Ovary (tissue), 7 donors: ENCODE measurements at regions not wholly inside any gene's neighbourhood (a gene's known extent, or its start where the extent isn't known, plus 50 kb on each side); places are given as distances from the start of the nearest gene placed in this dataset.
"Not testable (repeated sequence)": the region's sequence is repeated elsewhere in the genome, so short reads cannot be mapped to it uniquely, and the experiment has no call there.

Experiments
- DNase-seq, 5 donors: peaks; one replicate each; pipeline ENCODE4 v3.0.0-alpha.2; 2019 to 2020
- H3K27ac ChIP-seq, 2 donors: fragments of 200-600 bp; one replicate each; pipeline versions ENCODE4 v1.5.1 to v1.8.0; 2019 to 2022
- H3K27me3 ChIP-seq: fragments of 200-600 bp; one replicate; pipeline ENCODE4 v1.8.0; 2022
- H3K36me3 ChIP-seq: fragments of 200-600 bp; sonication (generic); one replicate; pipeline ENCODE4 v1.5.1; 2019
- H3K4me1 ChIP-seq: one replicate; pipeline ENCODE4 v1.8.1; 2013; ENCODE audit warnings: mild to moderate bottlenecking, moderate library complexity; ENCODE audit not compliant: insufficient read depth
- H3K4me3 ChIP-seq: fragments of 200-600 bp; sonication (generic); one replicate; pipeline ENCODE4 v1.5.1; 2017
- H3K9me3 ChIP-seq, 2 donors: fragments of 200-600 bp in 1 of 2; sonication (generic) in 1 of 2; one replicate each; pipeline versions ENCODE4 v1.5.1 to v1.8.1; 2013 to 2019; ENCODE audit warnings: mild to moderate bottlenecking in 1 of 2, moderate library complexity in 1 of 2
- EP300 ChIP-seq: sonication (generic); formaldehyde crosslinking; IDR thresholded peaks from one replicate; pipeline ENCODE4 v1.6.1; 2017; ENCODE audit warnings: antibody characterized with exemption
- POLR2A ChIP-seq: fragments of 450-650 bp; IDR thresholded peaks from one replicate; pipeline ENCODE4 v1.6.1; 2017; ENCODE audit warnings: antibody characterized with exemption, mild to moderate bottlenecking, moderate library complexity
- WGBS, 3 donors: extraction: QIAGEN DNeasy Blood & Tissue Kit in 1 of 3; methylation state at CpG; one replicate each; pipeline versions ENCODE4 v1.1.5 to v1.1.7; 2013 to 2017; 5-methylcytosine and 5-hydroxymethylcytosine counted together
- intact Hi-C, 4 donors: fragments of 100-400 bp; cut with DNase I; formaldehyde crosslinking; loops; one replicate each; pipeline versions ENCODE4 v1.11.0 to v1.15.1; 2022 to 2023
- TF ChIP-seq, protein P1 (sequence below), 3 donors: fragments of 450-650 bp in 2 of 3; fragments of 200-600 bp in 1 of 3; IDR thresholded peaks; one replicate each; pipeline versions ENCODE4 v1.5.1 to v1.8.0; 2016 to 2022; ENCODE audit warnings: antibody characterized with exemption in 3 of 3, mild to moderate bottlenecking in 1 of 3
- donor health status: DM: no; HTN: no; CAD: no; lungs with moderate emphysema.
- donor health status: DM: no; HTN: no; CAD: no.
- donor health status: Bipolar disorder and iron deficiency.
- donor health status: DM: no; HTN: no; CAD: no.
- donor health status: DM: yes; HTN: yes; CAD: no.

DNA sequence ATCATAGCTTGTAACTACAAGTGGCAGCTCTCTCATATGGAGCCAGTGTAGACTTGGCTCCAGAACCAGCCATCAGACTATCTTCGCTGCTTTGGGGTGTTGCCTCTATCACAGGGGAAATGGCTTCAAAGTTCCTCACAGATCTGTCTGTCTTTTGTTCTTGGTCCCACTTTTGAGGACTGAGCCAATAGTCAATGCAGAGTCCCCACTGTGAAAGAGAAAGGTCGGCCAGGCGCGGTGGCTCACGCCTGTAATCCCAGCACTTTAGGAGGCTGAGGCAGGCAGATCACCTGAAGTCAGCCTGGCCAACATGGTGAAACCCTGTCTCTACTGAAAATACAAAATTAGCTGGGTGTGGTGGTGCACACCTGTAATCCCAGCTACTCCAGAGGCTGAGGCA, 86.9 kb upstream of the FZD7 start:
- H3K36me3 ChIP-seq, H3K27ac ChIP-seq, intact Hi-C loops, H3K4me1 ChIP-seq, H3K4me3 ChIP-seq, DNase-seq, H3K9me3 ChIP-seq, H3K27me3 ChIP-seq: not testable (repeated sequence)
- 94 to 97% (median 95%) methylated on average over 5 of the region's 5 CpGs for WGBS, 3 donors

DNA sequence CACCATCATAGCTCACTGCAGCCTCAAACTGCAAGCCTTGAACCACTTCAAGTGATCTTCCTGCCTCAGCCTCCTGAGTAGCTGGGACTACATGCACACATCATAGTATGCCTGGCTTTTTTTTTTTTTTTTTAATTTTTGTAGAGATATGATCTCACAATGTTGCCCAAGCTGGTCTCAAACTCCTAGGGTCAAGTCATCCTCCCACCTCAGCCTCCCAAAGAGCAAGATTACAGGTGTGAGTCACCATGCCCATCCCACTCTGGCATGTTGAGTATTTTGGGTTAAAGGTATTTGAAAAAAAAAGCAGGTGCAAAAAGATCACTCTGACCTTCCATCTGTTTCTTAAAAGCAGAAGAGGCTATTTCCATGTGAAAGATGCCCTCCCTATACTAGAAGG, 86.4 kb upstream of the FZD7 start:
- DNase-seq = no peak
- Histone ChIP-seq H3K27ac (no peak overlapping the region), H3K4me3 (no peak overlapping the region), H3K36me3 (no peaks in the 10 kb centered on the region), H3K9me3 (no peaks in the 10 kb centered on the region), H3K27me3 (no peaks in the 10 kb centered on the region), H3K4me1 (no peaks in the 10 kb centered on the region)
- TF ChIP-seq, protein P1, sequence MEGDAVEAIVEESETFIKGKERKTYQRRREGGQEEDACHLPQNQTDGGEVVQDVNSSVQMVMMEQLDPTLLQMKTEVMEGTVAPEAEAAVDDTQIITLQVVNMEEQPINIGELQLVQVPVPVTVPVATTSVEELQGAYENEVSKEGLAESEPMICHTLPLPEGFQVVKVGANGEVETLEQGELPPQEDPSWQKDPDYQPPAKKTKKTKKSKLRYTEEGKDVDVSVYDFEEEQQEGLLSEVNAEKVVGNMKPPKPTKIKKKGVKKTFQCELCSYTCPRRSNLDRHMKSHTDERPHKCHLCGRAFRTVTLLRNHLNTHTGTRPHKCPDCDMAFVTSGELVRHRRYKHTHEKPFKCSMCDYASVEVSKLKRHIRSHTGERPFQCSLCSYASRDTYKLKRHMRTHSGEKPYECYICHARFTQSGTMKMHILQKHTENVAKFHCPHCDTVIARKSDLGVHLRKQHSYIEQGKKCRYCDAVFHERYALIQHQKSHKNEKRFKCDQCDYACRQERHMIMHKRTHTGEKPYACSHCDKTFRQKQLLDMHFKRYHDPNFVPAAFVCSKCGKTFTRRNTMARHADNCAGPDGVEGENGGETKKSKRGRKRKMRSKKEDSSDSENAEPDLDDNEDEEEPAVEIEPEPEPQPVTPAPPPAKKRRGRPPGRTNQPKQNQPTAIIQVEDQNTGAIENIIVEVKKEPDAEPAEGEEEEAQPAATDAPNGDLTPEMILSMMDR (IDR thresholded peaks at IDR 0.05) = no peak
- TF ChIP-seq POLR2A (no peak), EP300 (no peak)
- intact Hi-C loops = no loop called here

DNA sequence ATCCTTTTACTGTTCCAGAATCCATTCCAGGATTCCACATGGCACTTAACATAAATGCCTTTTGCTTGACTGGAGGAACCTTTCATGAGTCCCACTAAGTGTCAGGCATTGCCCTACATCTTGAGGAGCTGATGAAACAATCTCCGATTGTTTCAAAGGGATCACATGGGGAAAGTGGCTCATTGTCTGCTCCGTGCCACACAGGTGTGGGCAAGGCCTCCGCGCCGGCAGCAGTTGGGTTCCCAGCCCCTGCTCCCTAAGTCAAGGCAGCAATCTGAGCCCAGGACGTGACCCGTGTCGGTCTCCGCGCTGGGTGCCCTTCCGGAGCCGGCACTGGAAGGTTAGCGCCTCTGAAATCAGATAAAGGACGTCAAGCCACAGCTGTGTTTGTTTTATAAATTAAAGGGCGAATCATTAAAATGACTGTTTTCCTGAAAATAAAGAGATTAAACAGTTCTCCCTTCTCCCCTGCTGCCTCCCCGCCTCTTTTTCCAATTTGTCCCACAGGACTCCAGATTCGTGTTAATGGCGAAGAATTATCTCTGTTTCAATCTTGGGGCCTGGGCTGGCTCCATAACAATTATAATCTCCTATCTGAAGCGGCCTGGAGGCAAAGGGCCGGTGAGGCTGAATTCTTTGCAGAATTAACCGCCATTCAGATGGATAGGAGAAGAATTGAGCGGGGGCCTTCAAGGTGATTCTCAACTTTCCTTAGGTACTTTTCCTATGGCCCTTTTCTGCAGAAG, 84.3 kb upstream of the FZD7 start:
- H3K4me3 ChIP-seq = no peak overlapping the region
- no peaks in the 10 kb centered on the region for H3K4me1 ChIP-seq
- H3K27ac ChIP-seq = no peak overlapping the region
- WGBS, 3 donors = 75 to 87% (median 81%) methylated on average over 22 of the region's 22 CpGs
- intact Hi-C loops = no loop called here
- no peak for DNase-seq
- no peaks in the 10 kb centered on the region for H3K27me3 ChIP-seq
- TF ChIP-seq, protein P1 (IDR thresholded peaks at IDR 0.05) = no peak
- TF ChIP-seq POLR2A (no peak), EP300 (no peak)
- H3K36me3 ChIP-seq = no peaks in the 10 kb centered on the region
- H3K9me3 ChIP-seq = no peaks in the 10 kb centered on the region

DNA sequence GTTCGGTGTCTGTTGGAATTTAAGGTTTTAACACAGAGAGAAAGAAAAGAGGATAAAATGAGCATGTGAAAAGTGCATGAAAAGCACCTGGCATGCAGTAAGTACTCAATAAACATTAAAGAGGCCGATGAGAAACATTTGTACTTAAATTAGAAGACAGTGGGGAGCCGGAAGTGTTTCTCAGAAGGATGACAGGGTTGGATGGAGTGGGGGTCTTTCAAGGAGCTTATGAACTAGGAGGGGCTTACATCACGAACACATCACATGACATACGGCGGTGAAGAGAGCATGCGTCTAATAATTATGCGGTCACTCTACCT, 83.8 kb upstream of the FZD7 start:
- no peak for DNase-seq
- Histone ChIP-seq H3K4me1 (no peaks in the 10 kb centered on the region), H3K27ac (no peak overlapping the region), H3K36me3 (no peaks in the 10 kb centered on the region), H3K9me3 (no peaks in the 10 kb centered on the region), H3K4me3 (no peak overlapping the region), H3K27me3 (no peaks in the 10 kb centered on the region)
- WGBS, 3 donors = 89 to 93% (median 91%) methylated on average over 8 of the region's 8 CpGs
- intact Hi-C loops = no loop called here
- TF ChIP-seq, protein P1 (IDR thresholded peaks at IDR 0.05) = no peak
- TF ChIP-seq POLR2A (no peak), EP300 (no peak)

DNA sequence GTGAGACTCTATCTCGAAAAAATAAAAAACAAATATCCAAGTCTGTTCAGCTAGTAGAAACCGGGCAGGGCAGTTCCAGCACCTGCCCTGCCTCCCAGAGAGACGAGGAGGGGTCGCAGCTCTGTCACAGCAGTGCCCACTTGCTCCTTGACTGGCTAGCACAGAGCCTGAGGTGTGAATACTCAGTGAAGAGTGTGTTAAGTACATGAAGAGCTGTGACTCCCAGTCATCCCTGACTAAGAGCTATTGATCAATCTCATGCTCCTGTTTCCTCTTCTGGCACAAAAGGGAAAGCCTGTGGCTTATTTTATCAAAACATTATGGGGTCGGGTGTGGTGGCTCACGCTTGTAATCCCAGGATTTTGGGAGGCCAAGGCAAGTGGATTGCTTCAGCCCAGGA, 83.0 kb upstream of the FZD7 start:
- Histone ChIP-seq H3K27me3 (no peaks in the 10 kb centered on the region), H3K4me1 (peaks cover 2% of the 10 kb centered on the region), H3K9me3 (no peaks in the 10 kb centered on the region), H3K27ac (no peak overlapping the region), H3K36me3 (no peaks in the 10 kb centered on the region), H3K4me3 (no peak overlapping the region)
- 87 to 90% (median 89%) methylated on average over 6 of the region's 6 CpGs for WGBS, 3 donors
- TF ChIP-seq EP300 (no peak), POLR2A (no peak)
- TF ChIP-seq, protein P1 (IDR thresholded peaks at IDR 0.05) = no peak
- intact Hi-C loops = no loop called here
- no peak for DNase-seq
